ENCODE measurements at regions not wholly inside any gene's neighbourhood (a gene's known extent, or its start where the extent isn't known, plus 50 kb on each side); places are given as distances from the start of the nearest gene placed in this dataset.

GRCh38 chr11:106236295-106236694 is 158.8 kb downstream of the AASDHPPT start:
- H3K9me2 ChIP-seq (ENCODE audit: insufficient read depth), result no peaks in the 10 kb centered on the region
- H3K36me3 ChIP-seq (ENCODE audit: control insufficient read depth in 1 of 2, insufficient read depth in 2 of 2, low read length in 2 of 2), result no peaks in the 10 kb centered on the region
- H3K27ac ChIP-seq (ENCODE audit: low read depth, low read length), result no peak overlapping the region
- RAD21 ChIA-PET (ENCODE audit: low non-redundant PET in 1 of 2, low total read pairs in 2 of 2, uncharacterized antibody in 2 of 2, unreplicated experiment in 2 of 2), result no interaction called here
- H3K4me2 ChIP-seq (ENCODE audit: low read length), result no peak overlapping the region
- no peak for DNase-seq (ENCODE audit: low read depth, low spot score)
- intact Hi-C loops (cut with micrococcal nuclease), result no loop called here
- no peak overlapping the region for H3K9ac ChIP-seq (ENCODE audit: low read length)
- CTCF ChIA-PET, result no interaction called here
- no peaks in the 10 kb centered on the region for H3K27me3 ChIP-seq (ENCODE audit: insufficient read depth, low read length)
- ATAC-seq, result no peak
- H3K4me1 ChIP-seq (ENCODE audit: control insufficient read depth in 1 of 2, insufficient read depth in 2 of 2, low read length in 2 of 2), result no peaks in the 10 kb centered on the region
- TF ChIP-seq REST (IDR thresholded peaks at IDR 0.05; ENCODE audit: low read depth) (no peak), SP1 (IDR thresholded peaks at IDR 0.05; ENCODE audit: low read depth) (no peak)
- no peak overlapping the region for H3K4me3 ChIP-seq (replicated peaks in 1 of 2; ENCODE audit: low read depth in 1 of 2, low read length in 2 of 2)
- H3K9me3 ChIP-seq (ENCODE audit: control insufficient read depth in 1 of 2, insufficient read depth in 1 of 2, low read depth in 1 of 2, low read length in 2 of 2), result no peaks in the 10 kb centered on the region
- H3K79me2 ChIP-seq (ENCODE audit: insufficient read depth, low read length), result no peaks in the 10 kb centered on the region
- no peak overlapping the region for H2AFZ ChIP-seq (ENCODE audit: low read depth, low read length, poor library complexity, severe bottlenecking)
- BruUV-seq (replicated peaks), result no TSS peak
- no peaks in the 10 kb centered on the region for H4K20me1 ChIP-seq (ENCODE audit: insufficient read depth)
- POLR2A ChIA-PET, result no interaction called here

GRCh38 chr11:106238704-106239360 is 161.4 kb downstream of the AASDHPPT start:
- no TSS peak for BruUV-seq (replicated peaks)
- DNase-seq (ENCODE audit: low read depth, low spot score), result no peak
- TF ChIP-seq CBX3 (IDR thresholded peaks at IDR 0.05; ENCODE audit: low read depth) (no peak), POLR2A (IDR thresholded peaks at IDR 0.05; ENCODE audit: borderline replicate concordance, extremely low read depth, insufficient read depth, insufficient read length) (no peak), RAD21 (IDR thresholded peaks at IDR 0.05; ENCODE audit: low read depth) (no peak), SP1 (IDR thresholded peaks at IDR 0.05; ENCODE audit: low read depth) (no peak), ATF3 (IDR thresholded peaks at IDR 0.05) (no peak), ZNF274 (IDR thresholded peaks at IDR 0.05; ENCODE audit: low read depth, low read length) (no peak), ELF1 (IDR thresholded peaks at IDR 0.05; ENCODE audit: borderline replicate concordance, low read depth) (no peak), MAX (IDR thresholded peaks at IDR 0.05) (no peak), YY1 (IDR thresholded peaks at IDR 0.05; ENCODE audit: extremely low read depth, insufficient replicate concordance, low read depth, low read length) (no peak), JUND (IDR thresholded peaks at IDR 0.05) (no peak), EZH2phosphoT487 (IDR thresholded peaks at IDR 0.05; ENCODE audit: borderline replicate concordance) (no peak), ZFX (IDR thresholded peaks at IDR 0.05) (no peak), SIN3A (IDR thresholded peaks at IDR 0.05; ENCODE audit: low read depth) (no peak)
- TF ChIP-seq, protein P1, sequence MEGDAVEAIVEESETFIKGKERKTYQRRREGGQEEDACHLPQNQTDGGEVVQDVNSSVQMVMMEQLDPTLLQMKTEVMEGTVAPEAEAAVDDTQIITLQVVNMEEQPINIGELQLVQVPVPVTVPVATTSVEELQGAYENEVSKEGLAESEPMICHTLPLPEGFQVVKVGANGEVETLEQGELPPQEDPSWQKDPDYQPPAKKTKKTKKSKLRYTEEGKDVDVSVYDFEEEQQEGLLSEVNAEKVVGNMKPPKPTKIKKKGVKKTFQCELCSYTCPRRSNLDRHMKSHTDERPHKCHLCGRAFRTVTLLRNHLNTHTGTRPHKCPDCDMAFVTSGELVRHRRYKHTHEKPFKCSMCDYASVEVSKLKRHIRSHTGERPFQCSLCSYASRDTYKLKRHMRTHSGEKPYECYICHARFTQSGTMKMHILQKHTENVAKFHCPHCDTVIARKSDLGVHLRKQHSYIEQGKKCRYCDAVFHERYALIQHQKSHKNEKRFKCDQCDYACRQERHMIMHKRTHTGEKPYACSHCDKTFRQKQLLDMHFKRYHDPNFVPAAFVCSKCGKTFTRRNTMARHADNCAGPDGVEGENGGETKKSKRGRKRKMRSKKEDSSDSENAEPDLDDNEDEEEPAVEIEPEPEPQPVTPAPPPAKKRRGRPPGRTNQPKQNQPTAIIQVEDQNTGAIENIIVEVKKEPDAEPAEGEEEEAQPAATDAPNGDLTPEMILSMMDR (IDR thresholded peaks at IDR 0.05 in 2 of 3, conservative IDR thresholded peaks at IDR 0.05 in 1 of 3; ENCODE audit: borderline replicate concordance in 1 of 3, insufficient read depth in 1 of 3, low read depth in 2 of 3, low read length in 2 of 3), result no peak

More at GRCh38 chr11:106238704-106239360, 161.4 kb downstream of the AASDHPPT start:
- H3K9me3 ChIP-seq (ENCODE audit: control insufficient read depth in 1 of 2, insufficient read depth in 1 of 2, low read depth in 1 of 2, low read length in 2 of 2), result no peaks in the 10 kb centered on the region
- CTCF ChIA-PET, result no interaction called here
- no peaks in the 10 kb centered on the region for H3K27me3 ChIP-seq (ENCODE audit: insufficient read depth, low read length)
- H3K4me2 ChIP-seq (ENCODE audit: low read length), result no peak overlapping the region
- H2AFZ ChIP-seq (ENCODE audit: low read depth, low read length, poor library complexity, severe bottlenecking), result no peak overlapping the region
- POLR2A ChIA-PET, result no interaction called here
- no peaks in the 10 kb centered on the region for H4K20me1 ChIP-seq (ENCODE audit: insufficient read depth)
- no peaks in the 10 kb centered on the region for H3K36me3 ChIP-seq (ENCODE audit: control insufficient read depth in 1 of 2, insufficient read depth in 2 of 2, low read length in 2 of 2)
- no peak for ATAC-seq
- no peak overlapping the region for H3K4me3 ChIP-seq (replicated peaks in 1 of 2; ENCODE audit: low read depth in 1 of 2, low read length in 2 of 2)
- H3K27ac ChIP-seq (ENCODE audit: low read depth, low read length), result no peak overlapping the region
- no peaks in the 10 kb centered on the region for H3K4me1 ChIP-seq (ENCODE audit: control insufficient read depth in 1 of 2, insufficient read depth in 2 of 2, low read length in 2 of 2)
- no peak overlapping the region for H3K9ac ChIP-seq (ENCODE audit: low read length)
- no peaks in the 10 kb centered on the region for H3K9me2 ChIP-seq (ENCODE audit: insufficient read depth)
- intact Hi-C loops (cut with micrococcal nuclease), result no loop called here
- no peaks in the 10 kb centered on the region for H3K79me2 ChIP-seq (ENCODE audit: insufficient read depth, low read length)
- RAD21 ChIA-PET (ENCODE audit: low non-redundant PET in 1 of 2, low total read pairs in 2 of 2, uncharacterized antibody in 2 of 2, unreplicated experiment in 2 of 2), result no interaction called here
